T-helper 9 cell (primary cell): ENCODE measurements at regions not wholly inside any gene's neighbourhood (a gene's known extent, or its start where the extent isn't known, plus 50 kb on each side); places are given as distances from the start of the nearest gene placed in this dataset.

Experiments used
- DNase-seq: peaks from one replicate; pipeline ENCODE4 v3.0.0-alpha.2; 2020

- DNase-seq: no peak
These were observed 95.5 kb downstream of the CEBPB start for GRCh38 chr20:50286174-50286511.

GRCh38 chr20:50286609-50287008, 96.0 kb downstream of the CEBPB start:
- no peak for DNase-seq

- DNase-seq: no peak
These were observed 96.9 kb downstream of the CEBPB start for GRCh38 chr20:50287512-50287911.

- DNase-seq: no peak
These were observed 97.5 kb downstream of the CEBPB start for GRCh38 chr20:50288128-50288623.

- no peak for DNase-seq
These were observed 99.0 kb downstream of the CEBPB start for GRCh38 chr20:50289581-50289980.

GRCh38 chr20:50290112-50290511, 99.5 kb downstream of the CEBPB start:
- DNase-seq: no peak

GRCh38 chr20:50290808-50291207, 100.2 kb downstream of the CEBPB start:
- no peak for DNase-seq

- no peak for DNase-seq
These were observed 100.8 kb downstream of the CEBPB start for GRCh38 chr20:50291254-50292078.

- DNase-seq: no peak
These were observed 101.5 kb downstream of the CEBPB start for GRCh38 chr20:50292079-50292590.

GRCh38 chr20:50292591-50293283, 102.1 kb downstream of the CEBPB start:
- DNase-seq: no peak

- DNase-seq: no peak
These were observed 102.9 kb downstream of the CEBPB start for GRCh38 chr20:50293284-50294139.

- DNase-seq: no peak
These were observed 103.8 kb downstream of the CEBPB start for GRCh38 chr20:50294164-50295088.

- no peak for DNase-seq
These were observed 104.7 kb downstream of the CEBPB start for GRCh38 chr20:50295345-50295744.

GRCh38 chr20:50295762-50296449, 105.3 kb downstream of the CEBPB start:
- DNase-seq: no peak

GRCh38 chr20:50296450-50297375, 106.1 kb downstream of the CEBPB start:
- DNase-seq: no peak

GRCh38 chr20:50297498-50298376, 107.1 kb downstream of the CEBPB start:
- no peak for DNase-seq

- DNase-seq: no peak
These were observed 108.1 kb downstream of the CEBPB start for GRCh38 chr20:50298554-50299324.

- no peak for DNase-seq
These were observed 108.6 kb downstream of the CEBPB start for GRCh38 chr20:50299325-50299629.
